Mesenchymal stem cell (in vitro differentiated cells and primary cell): ENCODE measurements at regions not wholly inside any gene's neighbourhood (a gene's known extent, or its start where the extent isn't known, plus 50 kb on each side); places are given as distances from the start of the nearest gene placed in this dataset.
"Not testable (repeated sequence)": the region's sequence is repeated elsewhere in the genome, so short reads cannot be mapped to it uniquely, and the experiment has no call there.

ENCODE experiments used
- DNase-seq: peaks from one replicate; pipeline ENCODE4 v3.0.0-alpha.2; 2013
- H2AFZ ChIP-seq: one replicate; pipeline ENCODE4 v1.6.1; 2013; ENCODE audit warnings: low read depth, mild to moderate bottlenecking, control low read depth, inconsistent platforms, low read length, moderate library complexity
- H2AK5ac ChIP-seq: 2 replicates; pipeline ENCODE4 v1.6.1; 2013; ENCODE audit warnings: low read length, moderate library complexity, mild to moderate bottlenecking, inconsistent platforms; ENCODE audit not compliant: severe bottlenecking
- H2BK120ac ChIP-seq: one replicate; pipeline ENCODE4 v1.6.1; 2013; ENCODE audit warnings: low read depth, mild to moderate bottlenecking, inconsistent platforms, low read length, moderate library complexity
- H2BK12ac ChIP-seq, 2 experiments: one replicate each; pipeline ENCODE4 v1.6.1; 2013; ENCODE audit warnings: inconsistent platforms in 2 of 2, low read length in 2 of 2, mild to moderate bottlenecking in 2 of 2, moderate library complexity in 2 of 2, control low read depth in 1 of 2
- H2BK15ac ChIP-seq: one replicate; pipeline ENCODE4 v1.6.1; 2013; ENCODE audit warnings: mild to moderate bottlenecking, low read depth, inconsistent platforms; ENCODE audit not compliant: poor library complexity, severe bottlenecking
- H2BK5ac ChIP-seq: 2 replicates; pipeline ENCODE4 v1.6.1; 2013; ENCODE audit warnings: low read depth, mild to moderate bottlenecking, low read length, control low read depth, inconsistent platforms; ENCODE audit not compliant: poor library complexity, severe bottlenecking
- H3K14ac ChIP-seq, 2 experiments: one replicate each; pipeline ENCODE4 v1.6.1; 2013; ENCODE audit warnings: inconsistent platforms in 2 of 2, low read length in 2 of 2, control low read depth in 1 of 2, mild to moderate bottlenecking in 1 of 2, moderate library complexity in 1 of 2
- H3K18ac ChIP-seq, 2 experiments: one replicate each; pipeline ENCODE4 v1.6.1; 2013; ENCODE audit warnings: inconsistent platforms in 2 of 2, low read length in 2 of 2, control low read depth in 1 of 2, low read depth in 1 of 2, mild to moderate bottlenecking in 1 of 2
- H3K23ac ChIP-seq, 2 experiments: one replicate each; pipeline ENCODE4 v1.6.1; 2013; ENCODE audit warnings: inconsistent platforms in 2 of 2, low read length in 2 of 2, mild to moderate bottlenecking in 2 of 2, moderate library complexity in 2 of 2, control low read depth in 1 of 2
- H3K27ac ChIP-seq: 2 replicates; pipeline ENCODE4 v1.5.1; 2013; ENCODE audit warnings: mild to moderate bottlenecking, moderate library complexity, low read length, control low read depth, inconsistent platforms; ENCODE audit not compliant: poor library complexity, severe bottlenecking
- H3K27me3 ChIP-seq, 2 experiments: 2 replicates each; pipeline versions ENCODE4 v1.6.1 to v1.7.0; 2013; ENCODE audit warnings: low read length in 2 of 2, mild to moderate bottlenecking in 2 of 2, moderate library complexity in 2 of 2, control low read depth in 1 of 2, inconsistent platforms in 1 of 2; ENCODE audit not compliant: control insufficient read depth in 1 of 2, insufficient read depth in 1 of 2
- H3K36me3 ChIP-seq, 2 experiments: 2 replicates each; pipeline versions ENCODE4 v1.6.1 to v1.7.0; 2013; ENCODE audit warnings: low read length in 2 of 2, control low read depth in 1 of 2, inconsistent platforms in 1 of 2, low read depth in 1 of 2, mild to moderate bottlenecking in 1 of 2; ENCODE audit not compliant: insufficient read depth in 2 of 2, control insufficient read depth in 1 of 2
- H3K4ac ChIP-seq, 2 experiments: one replicate each; pipeline ENCODE4 v1.6.1; 2013; ENCODE audit warnings: inconsistent platforms in 2 of 2, low read length in 2 of 2, mild to moderate bottlenecking in 2 of 2, moderate library complexity in 2 of 2, control low read depth in 1 of 2, low read depth in 1 of 2
- H3K4me1 ChIP-seq: 2 replicates; pipeline ENCODE4 v1.6.1; 2013; ENCODE audit warnings: low read depth, low read length, control low read depth; ENCODE audit not compliant: control insufficient read depth, insufficient read depth
- H3K4me2 ChIP-seq: 2 replicates; pipeline ENCODE4 v1.6.1; 2013; ENCODE audit warnings: low read length, mild to moderate bottlenecking, inconsistent platforms; ENCODE audit not compliant: poor library complexity, severe bottlenecking
- H3K4me3 ChIP-seq, 2 experiments: 2 replicates each; pipeline versions ENCODE4 v1.5.1 to v1.7.0; 2013; ENCODE audit warnings: low read length in 2 of 2, mild to moderate bottlenecking in 2 of 2, control low read depth in 1 of 2, low read depth in 1 of 2; ENCODE audit not compliant: insufficient read depth in 1 of 2
- H3K79me1 ChIP-seq: replicated peaks from 2 replicates; pipeline ENCODE4 v1.6.1; 2013; ENCODE audit warnings: mild to moderate bottlenecking, control low read depth, low read length, inconsistent platforms; ENCODE audit not compliant: poor library complexity, severe bottlenecking
- H3K9ac ChIP-seq: 2 replicates; pipeline ENCODE4 v1.7.0; 2013; ENCODE audit warnings: mild to moderate bottlenecking, low read length, moderate library complexity
- H3K9me3 ChIP-seq: 2 replicates; pipeline ENCODE4 v1.7.0; 2013; ENCODE audit warnings: mild to moderate bottlenecking, low read length; ENCODE audit not compliant: control insufficient read depth
- H4K8ac ChIP-seq: one replicate; pipeline ENCODE4 v1.6.1; 2013; ENCODE audit warnings: inconsistent platforms, mild to moderate bottlenecking, low read length, moderate library complexity
- H4K91ac ChIP-seq: one replicate; pipeline ENCODE4 v1.6.1; 2013; ENCODE audit warnings: mild to moderate bottlenecking, low read length, inconsistent platforms
- WGBS: methylation state at CpG from one replicate; pipeline ENCODE4 v1.1.7; 2013; ENCODE audit warnings: mixed read lengths; 5-methylcytosine and 5-hydroxymethylcytosine counted together

DNA sequence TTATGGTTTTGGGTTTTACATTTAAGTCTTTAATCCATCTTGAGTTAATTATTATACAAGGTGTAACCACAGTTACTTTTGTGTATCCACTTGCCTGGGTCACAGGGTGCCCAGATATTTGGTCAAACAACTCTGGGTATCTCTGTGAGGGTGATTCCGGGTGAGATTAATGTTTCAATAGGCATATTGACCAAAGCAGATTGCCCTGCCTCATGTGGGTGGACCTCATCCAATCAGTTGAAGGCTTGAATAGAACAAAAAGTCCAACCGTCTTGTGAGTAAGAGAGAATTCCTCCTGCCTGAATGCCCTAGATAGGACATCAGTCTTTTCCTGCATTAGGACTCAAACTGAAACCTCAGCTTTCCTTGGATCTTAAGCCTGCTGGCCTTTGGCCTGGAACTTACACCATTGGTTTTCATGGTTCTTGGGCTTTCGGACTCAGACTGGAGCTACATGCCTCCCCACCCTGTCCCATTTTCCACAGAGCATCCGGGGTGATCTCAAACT lies 68.9 kb upstream of the ST8SIA6 start:
- no peak overlapping the region for H3K14ac ChIP-seq
- no peak overlapping the region for H3K9ac ChIP-seq
- no peaks in the 10 kb centered on the region for H3K79me1 ChIP-seq
- no peak overlapping the region for H2AK5ac ChIP-seq
- no peak overlapping the region for H2BK5ac ChIP-seq
- H4K8ac ChIP-seq = no peak overlapping the region
- H3K27me3 ChIP-seq = no peaks in the 10 kb centered on the region
- no peak overlapping the region for H2AFZ ChIP-seq
- H3K4ac ChIP-seq = no peak overlapping the region
- H4K91ac ChIP-seq = no peak overlapping the region
- H2BK15ac ChIP-seq = no peak overlapping the region
- H2BK12ac ChIP-seq = no peak overlapping the region
- H3K27ac ChIP-seq = no peak overlapping the region
- DNase-seq = no peak
- H3K4me2 ChIP-seq = no peak overlapping the region
- H3K18ac ChIP-seq = no peak overlapping the region
- H3K9me3 ChIP-seq = no peaks in the 10 kb centered on the region
- no peak overlapping the region for H3K4me3 ChIP-seq
- H3K36me3 ChIP-seq = no peaks in the 10 kb centered on the region
- 98% methylated on average over 4 of the region's 4 CpGs for WGBS
- no peak overlapping the region for H2BK120ac ChIP-seq
- H3K23ac ChIP-seq = no peak overlapping the region
- peaks cover 2% of the 10 kb centered on the region for H3K4me1 ChIP-seq

DNA sequence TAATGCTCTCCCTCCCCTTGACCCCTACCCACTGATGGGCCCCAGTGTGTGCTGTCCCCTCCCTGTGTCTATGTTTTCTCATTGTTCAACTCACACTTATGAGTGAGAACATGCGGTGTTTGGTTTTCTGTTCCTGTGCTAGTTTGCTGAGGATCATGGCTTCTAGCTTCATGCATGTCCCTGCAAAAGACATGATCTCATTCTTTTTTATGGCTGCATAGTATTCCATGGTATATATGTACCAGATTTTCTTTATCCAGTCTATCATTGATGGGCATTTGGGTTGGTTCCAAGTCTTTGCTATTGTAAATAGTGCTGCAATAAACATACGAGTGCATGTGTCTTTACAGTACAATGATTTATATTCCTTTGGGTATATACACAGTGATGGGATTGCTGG lies 67.9 kb upstream of the ST8SIA6 start:
- H4K91ac ChIP-seq, H3K9ac ChIP-seq, H2BK5ac ChIP-seq, H3K36me3 ChIP-seq, H3K4me1 ChIP-seq, H3K27me3 ChIP-seq, H3K4me2 ChIP-seq, H3K27ac ChIP-seq, H2BK120ac ChIP-seq, H3K14ac ChIP-seq, H3K4ac ChIP-seq, H2AK5ac ChIP-seq, H3K18ac ChIP-seq, H3K9me3 ChIP-seq, H3K23ac ChIP-seq, H2AFZ ChIP-seq, H4K8ac ChIP-seq, H2BK15ac ChIP-seq, DNase-seq, H3K79me1 ChIP-seq, H2BK12ac ChIP-seq, H3K4me3 ChIP-seq: not testable (repeated sequence)
- WGBS = 20% methylated on average over 1 of the region's 2 CpGs

DNA sequence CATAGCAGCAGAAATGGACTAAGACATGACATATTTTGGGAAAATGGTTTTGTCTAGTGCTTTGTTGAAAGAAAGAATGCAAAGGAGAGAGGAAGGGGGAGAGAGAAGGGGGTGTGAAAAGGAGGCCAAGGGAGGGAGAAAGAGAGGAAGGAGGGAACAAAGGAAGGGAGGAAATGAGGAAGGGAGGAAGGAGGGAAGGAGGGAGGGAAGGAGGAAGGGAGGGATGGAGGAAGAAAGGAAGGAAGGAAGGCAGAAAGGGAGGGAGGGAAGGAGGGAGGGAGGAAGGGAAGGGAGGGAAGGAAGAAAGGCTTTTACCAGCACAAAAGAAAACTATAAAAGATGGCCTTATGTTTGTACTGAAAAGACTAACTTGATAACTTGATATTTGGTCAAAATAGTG lies 65.1 kb upstream of the ST8SIA6 start:
- Histone ChIP-seq H3K79me1 (no peaks in the 10 kb centered on the region), H2BK5ac (no peak overlapping the region), H3K23ac (no peak overlapping the region)

DNA sequence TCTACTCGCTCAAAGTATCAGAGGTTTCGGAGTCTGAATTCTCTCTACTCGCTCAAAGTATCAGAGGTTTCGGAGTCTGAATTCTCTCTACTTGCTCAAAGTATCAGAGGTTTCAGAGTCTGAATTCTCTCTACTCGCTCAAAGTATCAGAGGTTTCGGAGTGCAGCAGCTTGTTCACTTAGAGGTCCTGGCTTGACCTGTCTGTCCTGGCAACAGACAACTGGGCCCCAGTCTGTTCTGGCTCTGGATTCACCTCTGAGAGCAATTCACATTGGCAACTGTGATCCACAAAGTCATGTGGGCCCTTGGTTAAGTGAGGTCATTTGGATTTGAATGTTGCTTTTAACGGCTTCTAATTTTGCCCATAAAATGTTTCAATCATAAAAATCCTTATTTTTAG lies 63.9 kb upstream of the ST8SIA6 start:
- no peak overlapping the region for H3K4me3 ChIP-seq
- H3K14ac ChIP-seq = no peak overlapping the region
- no peak overlapping the region for H3K4me2 ChIP-seq
- no peaks in the 10 kb centered on the region for H3K9me3 ChIP-seq
- H2BK5ac ChIP-seq = no peak overlapping the region
- no peaks in the 10 kb centered on the region for H3K27me3 ChIP-seq
- no peak overlapping the region for H2AFZ ChIP-seq
- no peak overlapping the region for H2BK15ac ChIP-seq
- no peak overlapping the region for H3K9ac ChIP-seq
- no peak for DNase-seq
- no peaks in the 10 kb centered on the region for H3K79me1 ChIP-seq
- no peak overlapping the region for H2AK5ac ChIP-seq
- no peak overlapping the region for H3K18ac ChIP-seq
- no peak overlapping the region for H3K4ac ChIP-seq
- H2BK120ac ChIP-seq = no peak overlapping the region
- H3K36me3 ChIP-seq = no peaks in the 10 kb centered on the region
- peaks cover 3% of the 10 kb centered on the region for H3K4me1 ChIP-seq
- H4K8ac ChIP-seq = no peak overlapping the region
- no peak overlapping the region for H3K27ac ChIP-seq
- 91% methylated on average over 7 of the region's 7 CpGs for WGBS
- no peak overlapping the region for H2BK12ac ChIP-seq
- no peak overlapping the region for H3K23ac ChIP-seq
- no peak overlapping the region for H4K91ac ChIP-seq

More for the DNA sequence above, 65.1 kb upstream of the ST8SIA6 start:
- H2AK5ac ChIP-seq = no peak overlapping the region
- no peak overlapping the region for H4K91ac ChIP-seq
- no peak overlapping the region for H3K9ac ChIP-seq
- H3K27ac ChIP-seq = no peak overlapping the region
- no peak overlapping the region for H4K8ac ChIP-seq
- peaks cover 3% of the 10 kb centered on the region for H3K4me1 ChIP-seq
- no peak for DNase-seq
- H3K4me2 ChIP-seq = no peak overlapping the region
- H3K27me3 ChIP-seq = no peaks in the 10 kb centered on the region
- no peaks in the 10 kb centered on the region for H3K9me3 ChIP-seq
- no peaks in the 10 kb centered on the region for H3K36me3 ChIP-seq
- no peak overlapping the region for H3K14ac ChIP-seq
- H2BK12ac ChIP-seq = no peak overlapping the region
- no peak overlapping the region for H3K4ac ChIP-seq
- no peak overlapping the region for H2BK15ac ChIP-seq
- no peak overlapping the region for H3K18ac ChIP-seq
- H2BK120ac ChIP-seq = no peak overlapping the region
- no peak overlapping the region for H2AFZ ChIP-seq
- H3K4me3 ChIP-seq = no peak overlapping the region
